ENCODE measurements at regions not wholly inside any gene's neighbourhood (a gene's known extent, or its start where the extent isn't known, plus 50 kb on each side); places are given as distances from the start of the nearest gene placed in this dataset.

DNA sequence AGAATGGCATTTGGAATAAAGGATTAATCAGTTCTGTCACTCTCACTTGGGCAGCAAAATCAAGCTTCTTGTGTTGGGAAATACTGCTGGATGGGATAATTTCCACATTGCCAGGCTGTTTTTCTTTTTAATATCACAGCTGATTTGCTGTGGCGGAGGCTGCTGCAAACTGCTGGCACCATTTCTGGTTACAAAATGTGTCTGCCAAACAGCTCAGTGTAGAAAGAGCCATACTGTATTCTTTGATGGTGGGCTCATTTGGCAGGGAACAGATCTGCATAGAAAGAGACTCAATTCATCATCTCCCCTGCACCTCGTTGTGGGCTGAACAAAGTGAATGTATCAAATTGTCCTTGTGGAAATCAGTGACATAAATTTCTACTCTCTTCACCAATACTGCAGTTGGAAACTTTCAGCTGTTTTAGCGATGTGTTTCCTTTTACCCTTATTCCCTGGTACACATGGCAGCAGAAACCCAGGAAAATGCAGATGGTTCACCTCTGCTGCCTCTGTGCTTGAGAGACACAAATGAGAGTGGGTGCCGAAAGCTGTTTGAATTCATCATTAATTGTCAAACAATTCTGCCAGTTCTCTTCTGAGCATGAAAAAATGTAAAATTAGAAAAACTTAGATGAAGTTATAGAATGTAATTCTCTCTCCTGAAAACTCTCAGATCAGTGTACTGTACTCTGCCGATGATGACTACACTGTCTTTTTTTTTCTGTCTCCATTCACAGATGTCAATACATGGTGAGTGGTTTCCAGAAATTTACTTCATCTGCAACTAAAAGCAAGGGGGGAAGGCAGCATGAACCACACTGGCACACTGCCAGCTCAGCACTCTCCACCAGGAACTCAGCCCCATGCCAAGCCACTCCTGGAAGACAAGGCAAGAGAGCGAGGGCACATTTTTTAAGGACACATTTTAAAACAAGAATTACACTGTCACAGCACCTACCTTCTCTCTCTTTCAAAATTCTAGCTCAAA is 75.0 kb downstream of the HMHB1 start (continued):
- TF ChIP-seq MEF2A (IDR thresholded peaks at IDR 0.05; ENCODE audit: borderline replicate concordance, low read depth) (peak; percentile 14; the same call in 1 of the 2 replicates), TCF12 (IDR thresholded peaks at IDR 0.05) (peak; percentile 90), YY1 (IDR thresholded peaks at IDR 0.05; ENCODE audit: low read depth) (peak; percentile 23; the same call in 1 of the 2 replicates), RAD21 (IDR thresholded peaks at IDR 0.05; ENCODE audit: low read length) (peak; percentile 39; the same call in 1 of the 2 replicates), GABPA (IDR thresholded peaks at IDR 0.05; ENCODE audit: low read depth) (no peak), SIN3A (IDR thresholded peaks at IDR 0.05; ENCODE audit: borderline replicate concordance, low read depth, low read length) (no peak), JUND (IDR thresholded peaks at IDR 0.05) (peak; percentile 66), EZH2phosphoT487 (IDR thresholded peaks at IDR 0.05; ENCODE audit: borderline replicate concordance, low read depth) (no peak), ELF1 (IDR thresholded peaks at IDR 0.05) (peak; percentile 23; the same call in 1 of the 2 replicates), POLR2AphosphoS5 (IDR thresholded peaks at IDR 0.05; ENCODE audit: low read depth, low read length) (peak; percentile 68), FOSL2 (IDR thresholded peaks at IDR 0.05; ENCODE audit: borderline replicate concordance, low read depth) (peak; percentile 54; the same call in 1 of the 2 replicates), NRF1 (IDR thresholded peaks at IDR 0.05; ENCODE audit: low read depth, low read length) (no peak), EP300 (IDR thresholded peaks at IDR 0.05; ENCODE audit: borderline replicate concordance in 1 of 2, low read depth in 1 of 2, low read length in 1 of 2) (peak; percentile 70 to 77; a peak in 3 of 4 replicates), CHD2 (IDR thresholded peaks at IDR 0.05; ENCODE audit: low read length, partially characterized antibody) (peak; percentile 27)
- TF ChIP-seq, protein P1, sequence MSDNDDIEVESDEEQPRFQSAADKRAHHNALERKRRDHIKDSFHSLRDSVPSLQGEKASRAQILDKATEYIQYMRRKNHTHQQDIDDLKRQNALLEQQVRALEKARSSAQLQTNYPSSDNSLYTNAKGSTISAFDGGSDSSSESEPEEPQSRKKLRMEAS (IDR thresholded peaks at IDR 0.05; ENCODE audit: low read depth), result peak; percentile 52

DNA sequence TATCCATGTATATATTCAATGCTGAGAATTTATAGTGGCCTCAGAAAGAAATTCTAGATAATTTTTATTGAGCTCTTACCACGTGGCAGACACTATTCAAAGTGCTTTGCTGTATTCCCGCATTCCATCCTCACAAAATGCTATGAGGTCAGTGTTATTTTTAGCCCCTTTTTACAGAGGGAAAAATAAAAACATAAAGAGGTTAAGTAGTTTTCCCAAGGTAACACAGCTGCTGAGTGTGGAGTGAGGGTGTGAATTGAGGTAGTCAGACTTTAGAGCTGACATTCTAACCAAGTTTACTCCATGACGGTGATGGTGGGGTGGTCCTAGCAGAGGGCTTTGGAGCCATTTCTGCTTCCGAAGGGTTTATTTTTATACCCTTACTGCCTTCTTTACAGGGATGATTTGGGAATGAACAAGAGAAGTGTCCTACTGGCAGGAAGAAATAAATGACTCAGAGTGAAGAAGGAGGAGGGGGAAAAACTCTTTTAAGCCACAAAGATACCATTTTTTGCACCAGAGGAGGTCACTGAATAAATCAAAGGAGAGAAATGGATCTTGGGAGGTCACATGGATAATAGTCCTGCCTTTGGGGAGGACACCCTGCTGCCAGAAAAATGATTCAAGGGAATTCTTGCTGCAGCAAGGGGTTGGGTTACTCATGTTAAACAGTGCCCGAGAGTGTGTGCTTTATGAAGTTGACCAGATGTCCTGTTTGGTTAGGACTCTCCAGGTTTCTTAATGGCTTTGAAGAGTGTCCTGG is 76.1 kb downstream of the HMHB1 start:
- Histone ChIP-seq H3K9ac (peak overlapping the region; percentile 9; the same call in 1 of the 2 replicates), H3K27ac (ENCODE audit: low read depth in 2 of 2, low read length in 1 of 2) (peak overlapping the region; percentile 85 to 98), H3K9me2 (no peaks in the 10 kb centered on the region), H4K20me1 (ENCODE audit: insufficient read depth) (no peaks in the 10 kb centered on the region), H3K27me3 (ENCODE audit: insufficient read depth) (no peaks in the 10 kb centered on the region), H3K79me2 (ENCODE audit: insufficient read depth) (no peaks in the 10 kb centered on the region), H3K4me2 (peak overlapping the region; percentile 48), H3K4me1 (ENCODE audit: control insufficient read depth in 1 of 2, insufficient read depth in 2 of 2, low read depth in 1 of 2, low read length in 1 of 2) (peaks cover 21 to 40% of the 10 kb centered on the region in 2 experiments), H3K36me3 (replicated peaks in 1 of 2; ENCODE audit: control insufficient read depth in 1 of 2, insufficient read depth in 2 of 2, low read length in 1 of 2) (no peaks in the 10 kb centered on the region), H3F3A (replicated peaks; ENCODE audit: insufficient read depth) (peaks cover 21% of the 10 kb centered on the region), H3K4me3 (ENCODE audit: low read depth in 2 of 2, low read length in 1 of 2) (no peak overlapping the region), H2AFZ (ENCODE audit: low read depth) (peak overlapping the region; percentile 66), H3K9me3 (no peaks in the 10 kb centered on the region)
- CTCF ChIA-PET, result interaction anchor here (1.6 kb wide), 1 partner anchor 9 kb away, joined by 4 read pairs; no protein-coding TSS in a partner anchor
- DNase-seq, result no peak
- WGBS (ENCODE audit: low lambda C conversion rate), result 29% methylated on average over 5 of the region's 5 CpGs
- POLR2A ChIA-PET, result no interaction called here
- TF ChIP-seq RAD21 (IDR thresholded peaks at IDR 0.05; ENCODE audit: low read length) (no peak), RXRA (IDR thresholded peaks at IDR 0.05; ENCODE audit: borderline replicate concordance, low read depth) (peak; percentile 66; the same call in 1 of the 2 replicates), CHD2 (IDR thresholded peaks at IDR 0.05; ENCODE audit: low read length, partially characterized antibody) (no peak), MEF2A (IDR thresholded peaks at IDR 0.05; ENCODE audit: borderline replicate concordance, low read depth) (peak; percentile 75), ELF1 (IDR thresholded peaks at IDR 0.05) (no peak), NFIC (IDR thresholded peaks at IDR 0.05; ENCODE audit: borderline replicate concordance) (peak; percentile 59; the same call in 1 of the 2 replicates), GABPA (IDR thresholded peaks at IDR 0.05; ENCODE audit: low read depth) (no peak), GATA2 (CRISPR knock-in tag; IDR thresholded peaks at IDR 0.05) (no peak), FOXJ3 (CRISPR knock-in tag; IDR thresholded peaks at IDR 0.05) (no peak), POLR2AphosphoS5 (IDR thresholded peaks at IDR 0.05; ENCODE audit: low read depth, low read length) (no peak), SIN3A (IDR thresholded peaks at IDR 0.05; ENCODE audit: borderline replicate concordance, low read depth, low read length) (no peak), NRF1 (IDR thresholded peaks at IDR 0.05; ENCODE audit: low read depth, low read length) (no peak)
- TF ChIP-seq, protein P2, sequence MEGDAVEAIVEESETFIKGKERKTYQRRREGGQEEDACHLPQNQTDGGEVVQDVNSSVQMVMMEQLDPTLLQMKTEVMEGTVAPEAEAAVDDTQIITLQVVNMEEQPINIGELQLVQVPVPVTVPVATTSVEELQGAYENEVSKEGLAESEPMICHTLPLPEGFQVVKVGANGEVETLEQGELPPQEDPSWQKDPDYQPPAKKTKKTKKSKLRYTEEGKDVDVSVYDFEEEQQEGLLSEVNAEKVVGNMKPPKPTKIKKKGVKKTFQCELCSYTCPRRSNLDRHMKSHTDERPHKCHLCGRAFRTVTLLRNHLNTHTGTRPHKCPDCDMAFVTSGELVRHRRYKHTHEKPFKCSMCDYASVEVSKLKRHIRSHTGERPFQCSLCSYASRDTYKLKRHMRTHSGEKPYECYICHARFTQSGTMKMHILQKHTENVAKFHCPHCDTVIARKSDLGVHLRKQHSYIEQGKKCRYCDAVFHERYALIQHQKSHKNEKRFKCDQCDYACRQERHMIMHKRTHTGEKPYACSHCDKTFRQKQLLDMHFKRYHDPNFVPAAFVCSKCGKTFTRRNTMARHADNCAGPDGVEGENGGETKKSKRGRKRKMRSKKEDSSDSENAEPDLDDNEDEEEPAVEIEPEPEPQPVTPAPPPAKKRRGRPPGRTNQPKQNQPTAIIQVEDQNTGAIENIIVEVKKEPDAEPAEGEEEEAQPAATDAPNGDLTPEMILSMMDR (IDR thresholded peaks at IDR 0.05), result no peak
- TF ChIP-seq, protein P3, sequence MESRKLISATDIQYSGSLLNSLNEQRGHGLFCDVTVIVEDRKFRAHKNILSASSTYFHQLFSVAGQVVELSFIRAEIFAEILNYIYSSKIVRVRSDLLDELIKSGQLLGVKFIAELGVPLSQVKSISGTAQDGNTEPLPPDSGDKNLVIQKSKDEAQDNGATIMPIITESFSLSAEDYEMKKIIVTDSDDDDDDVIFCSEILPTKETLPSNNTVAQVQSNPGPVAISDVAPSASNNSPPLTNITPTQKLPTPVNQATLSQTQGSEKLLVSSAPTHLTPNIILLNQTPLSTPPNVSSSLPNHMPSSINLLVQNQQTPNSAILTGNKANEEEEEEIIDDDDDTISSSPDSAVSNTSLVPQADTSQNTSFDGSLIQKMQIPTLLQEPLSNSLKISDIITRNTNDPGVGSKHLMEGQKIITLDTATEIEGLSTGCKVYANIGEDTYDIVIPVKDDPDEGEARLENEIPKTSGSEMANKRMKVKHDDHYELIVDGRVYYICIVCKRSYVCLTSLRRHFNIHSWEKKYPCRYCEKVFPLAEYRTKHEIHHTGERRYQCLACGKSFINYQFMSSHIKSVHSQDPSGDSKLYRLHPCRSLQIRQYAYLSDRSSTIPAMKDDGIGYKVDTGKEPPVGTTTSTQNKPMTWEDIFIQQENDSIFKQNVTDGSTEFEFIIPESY (IDR thresholded peaks at IDR 0.05; ENCODE audit: borderline replicate concordance, low read depth), result no peak
- TF ChIP-seq, protein P4, sequence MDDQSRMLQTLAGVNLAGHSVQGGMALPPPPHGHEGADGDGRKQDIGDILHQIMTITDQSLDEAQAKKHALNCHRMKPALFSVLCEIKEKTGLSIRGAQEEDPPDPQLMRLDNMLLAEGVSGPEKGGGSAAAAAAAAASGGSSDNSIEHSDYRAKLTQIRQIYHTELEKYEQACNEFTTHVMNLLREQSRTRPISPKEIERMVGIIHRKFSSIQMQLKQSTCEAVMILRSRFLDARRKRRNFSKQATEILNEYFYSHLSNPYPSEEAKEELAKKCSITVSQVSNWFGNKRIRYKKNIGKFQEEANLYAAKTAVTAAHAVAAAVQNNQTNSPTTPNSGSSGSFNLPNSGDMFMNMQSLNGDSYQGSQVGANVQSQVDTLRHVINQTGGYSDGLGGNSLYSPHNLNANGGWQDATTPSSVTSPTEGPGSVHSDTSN (IDR thresholded peaks at IDR 0.05), result peak; percentile 83
